HL-60 (cell line): ENCODE measurements at regions not wholly inside any gene's neighbourhood (a gene's known extent, or its start where the extent isn't known, plus 50 kb on each side); places are given as distances from the start of the nearest gene placed in this dataset.
A peak's percentile ranks its signal among the peaks of the same experiment; 100 is the strongest.

Source experiments
- DNase-seq, 2 experiments: peaks; one replicate each; pipeline ENCODE4 v3.0.0-alpha.2; 2010 to 2020; ENCODE audit warnings: low read depth in 1 of 2, low spot score in 1 of 2
- H3K27ac ChIP-seq: fragments of 250-450 bp; sonication (Bioruptor Pico); replicated peaks from 2 replicates; pipeline ENCODE4 v1.5.1; 2020; ENCODE audit warnings: mild to moderate bottlenecking, moderate library complexity
- H3K27me3 ChIP-seq: fragments of 250-450 bp; sonication (Bioruptor Pico); 2 replicates; pipeline ENCODE4 v1.5.1; 2021; ENCODE audit warnings: mild to moderate bottlenecking, moderate library complexity; ENCODE audit not compliant: insufficient read depth, poor library complexity, severe bottlenecking
- H3K4me3 ChIP-seq: replicated peaks from 2 replicates; pipeline ENCODE4 v1.5.1; 2011; ENCODE audit warnings: mild to moderate bottlenecking, control low read depth, low read length; ENCODE audit not compliant: insufficient read depth
- CTCF ChIP-seq: IDR thresholded peaks from one replicate; pipeline ENCODE4 v1.5.1; 2011; ENCODE audit warnings: low read length, control low read depth, inconsistent platforms; ENCODE audit not compliant: insufficient read depth
- GABPA ChIP-seq: IDR thresholded peaks from 2 replicates; pipeline ENCODE4 v1.6.1; 2012; ENCODE audit warnings: low read depth
- POLR2AphosphoS5 ChIP-seq: IDR thresholded peaks from 2 replicates; pipeline ENCODE4 v1.6.1; 2012; ENCODE audit warnings: low read depth
- SPI1 ChIP-seq: IDR thresholded peaks from 2 replicates; pipeline ENCODE4 v1.6.1; 2012; ENCODE audit warnings: low read depth, mild to moderate bottlenecking, borderline replicate concordance
- TF ChIP-seq, protein P1 (sequence below): IDR thresholded peaks from 2 replicates; pipeline ENCODE4 v1.6.1; 2012; ENCODE audit warnings: low read depth; ENCODE audit not compliant: insufficient replicate concordance

DNA sequence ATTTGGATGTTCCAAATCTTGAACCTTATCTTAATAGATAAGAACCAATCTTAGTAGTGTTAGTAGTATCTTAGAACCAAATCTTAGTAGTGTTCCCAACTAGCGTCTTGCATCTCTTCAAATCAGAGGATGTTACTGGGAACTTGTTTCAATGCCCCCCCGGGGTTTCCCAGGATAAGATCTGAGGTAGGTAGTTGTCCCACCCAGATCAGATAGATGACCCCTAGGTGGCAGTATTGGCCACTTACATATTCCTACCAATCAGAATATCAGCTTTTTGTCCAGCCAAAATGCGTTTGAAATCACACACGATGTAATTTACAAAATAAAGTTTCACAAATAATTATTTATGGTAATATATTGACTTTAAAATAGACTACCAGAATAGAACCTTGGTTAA lies 314.8 kb downstream of the MBD2 start:
- Histone ChIP-seq H3K4me3 (no peak overlapping the region), H3K27ac (no peak overlapping the region), H3K27me3 (no peaks in the 10 kb centered on the region)
- TF ChIP-seq GABPA, result no peak
- DNase-seq, result peak; percentile 3 to 48

- TF ChIP-seq SPI1 (no peak), POLR2AphosphoS5 (no peak), CTCF (no peak), GABPA (no peak)
- TF ChIP-seq, protein P1, sequence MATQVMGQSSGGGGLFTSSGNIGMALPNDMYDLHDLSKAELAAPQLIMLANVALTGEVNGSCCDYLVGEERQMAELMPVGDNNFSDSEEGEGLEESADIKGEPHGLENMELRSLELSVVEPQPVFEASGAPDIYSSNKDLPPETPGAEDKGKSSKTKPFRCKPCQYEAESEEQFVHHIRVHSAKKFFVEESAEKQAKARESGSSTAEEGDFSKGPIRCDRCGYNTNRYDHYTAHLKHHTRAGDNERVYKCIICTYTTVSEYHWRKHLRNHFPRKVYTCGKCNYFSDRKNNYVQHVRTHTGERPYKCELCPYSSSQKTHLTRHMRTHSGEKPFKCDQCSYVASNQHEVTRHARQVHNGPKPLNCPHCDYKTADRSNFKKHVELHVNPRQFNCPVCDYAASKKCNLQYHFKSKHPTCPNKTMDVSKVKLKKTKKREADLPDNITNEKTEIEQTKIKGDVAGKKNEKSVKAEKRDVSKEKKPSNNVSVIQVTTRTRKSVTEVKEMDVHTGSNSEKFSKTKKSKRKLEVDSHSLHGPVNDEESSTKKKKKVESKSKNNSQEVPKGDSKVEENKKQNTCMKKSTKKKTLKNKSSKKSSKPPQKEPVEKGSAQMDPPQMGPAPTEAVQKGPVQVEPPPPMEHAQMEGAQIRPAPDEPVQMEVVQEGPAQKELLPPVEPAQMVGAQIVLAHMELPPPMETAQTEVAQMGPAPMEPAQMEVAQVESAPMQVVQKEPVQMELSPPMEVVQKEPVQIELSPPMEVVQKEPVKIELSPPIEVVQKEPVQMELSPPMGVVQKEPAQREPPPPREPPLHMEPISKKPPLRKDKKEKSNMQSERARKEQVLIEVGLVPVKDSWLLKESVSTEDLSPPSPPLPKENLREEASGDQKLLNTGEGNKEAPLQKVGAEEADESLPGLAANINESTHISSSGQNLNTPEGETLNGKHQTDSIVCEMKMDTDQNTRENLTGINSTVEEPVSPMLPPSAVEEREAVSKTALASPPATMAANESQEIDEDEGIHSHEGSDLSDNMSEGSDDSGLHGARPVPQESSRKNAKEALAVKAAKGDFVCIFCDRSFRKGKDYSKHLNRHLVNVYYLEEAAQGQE, result no peak
- Histone ChIP-seq H3K27ac (no peak overlapping the region), H3K4me3 (no peak overlapping the region), H3K27me3 (no peaks in the 10 kb centered on the region)
- DNase-seq, result no peak
These were observed 316.5 kb downstream of the MBD2 start for GRCh38 chr18:53907921-53908320.

DNA sequence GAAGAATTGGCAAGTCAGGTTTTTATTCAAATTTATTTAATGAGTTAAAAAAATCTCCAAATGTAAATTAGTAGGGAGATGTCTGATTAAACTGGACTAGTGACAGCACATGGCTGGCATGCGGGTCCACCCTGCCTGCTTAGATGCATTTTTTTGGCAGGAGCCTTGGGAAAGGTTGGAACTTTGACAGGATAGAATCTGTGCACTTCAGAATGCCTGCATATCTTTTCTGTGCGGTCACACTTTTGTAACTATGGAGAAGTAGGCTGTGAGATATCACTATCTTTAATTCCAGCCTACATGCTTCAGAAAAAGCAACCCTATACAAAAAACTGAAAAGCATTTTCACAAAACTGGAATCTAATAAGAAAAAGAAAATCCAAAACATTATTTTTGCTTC lies 317.8 kb downstream of the MBD2 start:
- no peak overlapping the region for H3K4me3 ChIP-seq
- TF ChIP-seq CTCF (no peak), GABPA (no peak), SPI1 (no peak), POLR2AphosphoS5 (no peak)
- TF ChIP-seq, protein P1, result no peak
- DNase-seq, result no peak
- H3K27ac ChIP-seq, result no peak overlapping the region
- no peaks in the 10 kb centered on the region for H3K27me3 ChIP-seq

- Histone ChIP-seq H3K27me3 (no peaks in the 10 kb centered on the region), H3K27ac (no peak overlapping the region), H3K4me3 (no peak overlapping the region)
- TF ChIP-seq GABPA (no peak), SPI1 (no peak), POLR2AphosphoS5 (no peak), CTCF (no peak)
- TF ChIP-seq, protein P1, result no peak
- no peak for DNase-seq
These were observed 329.6 kb downstream of the MBD2 start for GRCh38 chr18:53894675-53895442.
